ENCODE measurements at regions not wholly inside any gene's neighbourhood (a gene's known extent, or its start where the extent isn't known, plus 50 kb on each side); places are given as distances from the start of the nearest gene placed in this dataset.

GRCh38 chr3:144995856-144996255 lies 1024.2 kb downstream of the DIPK2A start:
- Histone ChIP-seq H3K9me3 (ENCODE audit: insufficient read depth, low read depth) (no peaks in the 10 kb centered on the region), H3K4me1 (replicated peaks; ENCODE audit: insufficient read depth) (no peaks in the 10 kb centered on the region), H3K4me2 (no peak overlapping the region), H3K9me2 (ENCODE audit: insufficient read depth) (no peaks in the 10 kb centered on the region), H2AFZ (no peak overlapping the region), H3F3A (ENCODE audit: insufficient read depth, low read depth) (no peaks in the 10 kb centered on the region), H4K20me1 (ENCODE audit: insufficient read depth) (no peaks in the 10 kb centered on the region), H3K27me3 (ENCODE audit: insufficient read depth, low read depth) (no peaks in the 10 kb centered on the region), H3K27ac (no peak overlapping the region), H3K4me3 (no peak overlapping the region), H3K36me3 (ENCODE audit: low read depth) (no peaks in the 10 kb centered on the region), H3K79me2 (ENCODE audit: low read depth) (no peaks in the 10 kb centered on the region)
- BruUV-seq (replicated peaks): no TSS peak
- TF ChIP-seq EZH2 (IDR thresholded peaks at IDR 0.05; ENCODE audit: low read depth): no peak
- no peak for TF ChIP-seq CTCF (conservative IDR thresholded peaks at IDR 0.05)
- CTCF ChIA-PET: no interaction called here
- no peak for DNase-seq
- intact Hi-C loops (cut with micrococcal nuclease; ENCODE audit: unreplicated experiment): no loop called here
- POLR2A ChIA-PET (ENCODE audit: unreplicated experiment): no interaction called here

GRCh38 chr3:145005427-145005826 lies 1033.8 kb downstream of the DIPK2A start:
- no peaks in the 10 kb centered on the region for H3K9me2 ChIP-seq (ENCODE audit: insufficient read depth)
- H3K27ac ChIP-seq: no peak overlapping the region
- POLR2A ChIA-PET (ENCODE audit: unreplicated experiment): no interaction called here
- H3K4me3 ChIP-seq: no peak overlapping the region
- no peaks in the 10 kb centered on the region for H3K36me3 ChIP-seq (ENCODE audit: low read depth)
- intact Hi-C loops (cut with micrococcal nuclease; ENCODE audit: unreplicated experiment): no loop called here
- DNase-seq: no peak
- CTCF ChIA-PET: no interaction called here
- H3F3A ChIP-seq (ENCODE audit: insufficient read depth, low read depth): no peaks in the 10 kb centered on the region
- no peaks in the 10 kb centered on the region for H3K79me2 ChIP-seq (ENCODE audit: low read depth)
- H4K20me1 ChIP-seq (ENCODE audit: insufficient read depth): no peaks in the 10 kb centered on the region
- H2AFZ ChIP-seq: no peak overlapping the region
- BruUV-seq (replicated peaks): no TSS peak
- TF ChIP-seq CTCF (conservative IDR thresholded peaks at IDR 0.05): no peak
- no peak for TF ChIP-seq EZH2 (IDR thresholded peaks at IDR 0.05; ENCODE audit: low read depth)
- no peaks in the 10 kb centered on the region for H3K4me1 ChIP-seq (replicated peaks; ENCODE audit: insufficient read depth)
- no peak overlapping the region for H3K4me2 ChIP-seq
- H3K27me3 ChIP-seq (ENCODE audit: insufficient read depth, low read depth): no peaks in the 10 kb centered on the region
- no peaks in the 10 kb centered on the region for H3K9me3 ChIP-seq (ENCODE audit: insufficient read depth, low read depth)

GRCh38 chr3:145006271-145006670 lies 1034.6 kb downstream of the DIPK2A start:
- H3K4me1 ChIP-seq (replicated peaks; ENCODE audit: insufficient read depth): no peaks in the 10 kb centered on the region
- H3K9me3 ChIP-seq (ENCODE audit: insufficient read depth, low read depth): no peaks in the 10 kb centered on the region
- BruUV-seq (replicated peaks): no TSS peak
- H3K4me2 ChIP-seq: no peak overlapping the region
- H3K4me3 ChIP-seq: no peak overlapping the region
- no peak for DNase-seq
- CTCF ChIA-PET: no interaction called here
- POLR2A ChIA-PET (ENCODE audit: unreplicated experiment): no interaction called here
- no peaks in the 10 kb centered on the region for H3F3A ChIP-seq (ENCODE audit: insufficient read depth, low read depth)
- no peaks in the 10 kb centered on the region for H3K79me2 ChIP-seq (ENCODE audit: low read depth)
- no peaks in the 10 kb centered on the region for H3K27me3 ChIP-seq (ENCODE audit: insufficient read depth, low read depth)
- no peaks in the 10 kb centered on the region for H4K20me1 ChIP-seq (ENCODE audit: insufficient read depth)
- H3K9me2 ChIP-seq (ENCODE audit: insufficient read depth): no peaks in the 10 kb centered on the region
- intact Hi-C loops (cut with micrococcal nuclease; ENCODE audit: unreplicated experiment): no loop called here
- TF ChIP-seq CTCF (conservative IDR thresholded peaks at IDR 0.05) (no peak), EZH2 (IDR thresholded peaks at IDR 0.05; ENCODE audit: low read depth) (no peak)
- no peak overlapping the region for H2AFZ ChIP-seq
- H3K36me3 ChIP-seq (ENCODE audit: low read depth): no peaks in the 10 kb centered on the region
- H3K27ac ChIP-seq: no peak overlapping the region

Measured in PC-9 (cell line).